ENCODE measurements at regions not wholly inside any gene's neighbourhood (a gene's known extent, or its start where the extent isn't known, plus 50 kb on each side); places are given as distances from the start of the nearest gene placed in this dataset.
"Not testable (repeated sequence)": the region's sequence is repeated elsewhere in the genome, so short reads cannot be mapped to it uniquely, and the experiment has no call there.

DNA sequence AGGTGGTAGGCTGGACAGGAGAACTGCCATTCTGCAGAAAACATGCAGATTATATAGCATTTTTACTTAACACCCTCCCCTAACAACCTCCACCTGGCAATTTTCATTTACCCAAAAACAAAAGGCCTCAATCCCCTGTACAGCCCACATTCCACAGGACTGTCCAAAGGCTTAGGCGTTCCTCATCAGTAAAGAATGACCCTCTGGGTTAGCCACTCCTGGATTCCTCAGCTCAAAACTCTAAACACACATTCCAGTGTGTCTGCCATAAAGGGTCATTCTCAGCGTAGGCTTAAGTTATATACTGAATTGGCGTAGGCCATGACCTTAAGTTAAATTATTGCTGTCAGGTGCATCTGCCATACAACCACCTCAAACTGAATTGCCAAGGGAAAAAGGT, 261.8 kb upstream of the CHAC2 start:
- DNase-seq (no peak), ATAC-seq (no peak)
- Mint-ChIP-seq H3K9me3 (peaks cover 0 to 4% (median 0%) of the 10 kb centered on the region in 9 donors), H3K27me3 (peaks cover 2 to 19% (median 5%) of the 10 kb centered on the region in 5 donors), H3K4me1 (no peaks in the 10 kb centered on the region), H3K4me3 (no peak overlapping the region), H3K36me3 (no peaks in the 10 kb centered on the region), H3K27ac (no peak overlapping the region)
- POLR2A ChIA-PET: no interaction called here

DNA sequence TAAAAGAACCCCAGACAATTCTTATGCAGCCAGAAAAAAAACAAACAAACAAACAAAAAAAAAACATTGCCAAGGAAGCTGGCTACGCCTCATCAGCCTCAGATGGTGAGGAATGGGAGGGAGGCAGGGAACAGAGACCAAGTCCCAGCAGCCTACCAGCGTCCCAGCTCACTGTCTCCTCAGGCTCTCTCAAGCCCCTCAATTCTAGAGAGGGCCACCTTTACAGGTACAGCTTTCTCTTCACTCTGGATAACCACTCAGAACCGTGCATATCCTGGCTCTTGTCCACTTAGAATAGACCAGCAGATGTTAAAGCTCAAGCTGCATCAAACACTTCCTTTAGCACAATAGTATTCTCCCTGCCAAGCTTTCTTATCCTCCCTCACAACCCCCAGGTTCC, 263.1 kb upstream of the CHAC2 start:
- POLR2A ChIA-PET: no interaction called here
- ATAC-seq (no peak), DNase-seq (no peak)
- Mint-ChIP-seq H3K4me3 (no peak overlapping the region), H3K9me3 (peaks cover 0 to 4% (median 0%) of the 10 kb centered on the region in 9 donors), H3K4me1 (no peaks in the 10 kb centered on the region), H3K36me3 (no peaks in the 10 kb centered on the region), H3K27me3 (peaks cover 3 to 19% (median 5%) of the 10 kb centered on the region in 5 donors), H3K27ac (no peak overlapping the region)

DNA sequence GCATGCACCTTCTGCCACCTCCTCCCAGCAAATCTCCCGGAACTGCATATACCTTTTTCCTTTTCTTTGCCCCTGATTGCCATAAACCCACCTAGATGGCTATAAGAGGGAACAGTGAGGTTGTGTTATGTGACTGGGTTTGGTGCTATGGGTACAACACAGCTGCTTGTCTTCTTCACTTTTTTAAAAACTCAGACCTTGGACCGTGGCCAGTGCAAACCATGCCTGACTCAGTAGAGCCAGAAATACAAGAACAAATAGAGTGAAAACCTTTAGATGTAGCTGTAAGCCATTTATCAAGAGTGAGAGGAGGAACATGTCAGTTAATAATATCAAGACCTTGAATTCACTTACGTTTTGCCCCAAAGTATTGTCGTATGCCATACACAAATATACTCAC, 267.4 kb upstream of the CHAC2 start:
- Mint-ChIP-seq H3K4me3 (no peak overlapping the region), H3K9me3 (no peaks in the 10 kb centered on the region), H3K27ac (no peak overlapping the region), H3K4me1 (no peaks in the 10 kb centered on the region), H3K27me3 (peaks cover 0 to 11% (median 4%) of the 10 kb centered on the region in 5 donors), H3K36me3 (no peaks in the 10 kb centered on the region)
- no peak for ATAC-seq
- DNase-seq: no peak
- POLR2A ChIA-PET: no interaction called here

DNA sequence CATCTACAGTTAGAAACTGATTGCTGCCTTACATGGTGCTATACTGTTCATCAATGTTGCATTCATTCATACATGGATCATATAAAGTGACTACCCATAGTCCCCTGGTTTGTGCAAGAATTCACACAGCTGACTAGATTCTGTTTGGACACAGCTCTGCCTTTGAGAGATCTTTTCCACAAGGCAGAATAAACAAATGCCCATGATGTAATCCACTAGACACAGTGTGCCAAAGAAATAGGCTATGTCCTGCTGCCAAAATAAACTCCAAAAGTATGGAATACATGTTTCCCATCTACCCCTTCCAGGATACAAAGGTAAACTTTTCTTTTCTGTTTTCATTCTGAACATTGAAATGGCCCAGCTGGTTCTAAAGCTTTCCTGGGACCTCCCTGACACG, 269.4 kb upstream of the CHAC2 start:
- Mint-ChIP-seq H3K9me3 (no peaks in the 10 kb centered on the region), H3K27ac (no peak overlapping the region), H3K27me3 (peaks cover 0 to 5% (median 2%) of the 10 kb centered on the region in 5 donors), H3K4me3 (no peak overlapping the region), H3K4me1 (no peaks in the 10 kb centered on the region), H3K36me3 (no peaks in the 10 kb centered on the region)
- ATAC-seq (no peak), DNase-seq (no peak)
- POLR2A ChIA-PET: no interaction called here

DNA sequence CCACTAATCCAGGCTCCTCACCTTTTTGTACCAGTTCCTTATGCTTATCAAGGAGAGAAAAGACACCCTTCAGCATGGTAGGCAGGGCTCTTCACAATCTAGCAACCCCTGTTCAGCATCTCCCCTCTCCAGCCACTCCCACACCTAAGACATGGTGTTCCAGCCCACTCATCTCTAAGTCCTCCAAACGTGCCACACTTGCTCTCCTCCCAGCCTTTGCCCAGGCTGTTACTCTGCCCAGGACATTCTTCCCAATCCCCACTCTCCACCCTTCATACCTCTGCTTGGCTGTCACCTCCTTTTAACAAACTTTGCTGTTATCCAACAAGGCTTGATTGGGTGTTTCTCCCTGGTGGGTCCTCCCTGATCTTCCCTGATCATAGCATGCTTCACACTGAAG, 270.6 kb upstream of the CHAC2 start:
- Mint-ChIP-seq H3K4me1 (no peaks in the 10 kb centered on the region), H3K9me3 (no peaks in the 10 kb centered on the region), H3K27ac (no peak overlapping the region), H3K27me3 (peaks cover 0 to 5% (median 2%) of the 10 kb centered on the region in 5 donors), H3K4me3 (no peak overlapping the region), H3K36me3 (no peaks in the 10 kb centered on the region)
- DNase-seq (no peak), ATAC-seq (no peak)
- POLR2A ChIA-PET: no interaction called here

DNA sequence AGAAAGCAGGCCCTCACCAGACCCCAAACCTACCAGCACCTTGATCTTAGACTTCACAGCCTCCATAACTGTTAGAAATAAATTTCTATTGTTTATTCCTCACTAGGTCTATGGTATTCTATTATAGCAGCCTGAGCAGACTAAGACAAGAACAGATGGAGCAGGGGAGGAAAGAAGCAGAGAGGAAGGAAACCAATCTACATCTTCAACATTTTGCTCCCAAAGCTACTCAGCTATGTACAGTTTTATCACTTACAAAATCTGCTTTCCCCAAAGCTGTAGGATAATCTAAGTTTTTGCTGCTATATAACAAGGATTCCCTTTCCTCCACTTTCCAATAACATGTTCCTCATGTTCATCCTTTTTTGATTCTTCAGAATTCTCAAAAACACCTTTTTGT, 274.4 kb upstream of the CHAC2 start:
- no peaks in the 10 kb centered on the region for H3K9me3 Mint-ChIP-seq
- DNase-seq (no peak), ATAC-seq (no peak)
- H3K27ac Mint-ChIP-seq: no peak overlapping the region
- H3K4me1 Mint-ChIP-seq: no peaks in the 10 kb centered on the region
- H3K4me3 Mint-ChIP-seq: no peak overlapping the region
- POLR2A ChIA-PET: no interaction called here
- H3K36me3 Mint-ChIP-seq: no peaks in the 10 kb centered on the region
- H3K27me3 Mint-ChIP-seq: peaks cover 0 to 10% (median 3%) of the 10 kb centered on the region in 5 donors

DNA sequence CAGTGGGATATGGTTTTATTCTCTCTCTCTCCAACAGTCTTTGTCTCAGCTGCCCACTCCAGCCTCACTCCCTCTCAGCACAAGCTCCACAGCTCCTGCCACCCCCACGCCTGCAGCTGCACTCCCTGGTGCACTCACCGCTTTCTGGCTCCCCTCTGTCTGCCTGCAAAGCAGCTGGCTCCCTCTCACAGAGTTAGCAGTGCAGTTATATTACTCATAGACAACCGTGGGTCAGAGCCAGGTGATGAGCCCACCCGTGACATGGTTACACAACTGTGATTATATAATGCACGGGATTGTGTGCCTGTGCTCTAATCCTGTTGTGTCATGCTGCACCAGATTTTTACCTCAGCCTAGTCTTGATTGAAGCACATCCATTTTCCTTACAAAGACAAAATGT, 276.9 kb upstream of the CHAC2 start:
- no peak for DNase-seq
- Mint-ChIP-seq H3K4me3 (no peak overlapping the region), H3K4me1 (no peaks in the 10 kb centered on the region), H3K9me3 (no peaks in the 10 kb centered on the region), H3K27me3 (peaks cover 0 to 10% (median 3%) of the 10 kb centered on the region in 5 donors), H3K36me3 (no peaks in the 10 kb centered on the region), H3K27ac (no peak overlapping the region)
- no peak for ATAC-seq
- POLR2A ChIA-PET: no interaction called here

DNA sequence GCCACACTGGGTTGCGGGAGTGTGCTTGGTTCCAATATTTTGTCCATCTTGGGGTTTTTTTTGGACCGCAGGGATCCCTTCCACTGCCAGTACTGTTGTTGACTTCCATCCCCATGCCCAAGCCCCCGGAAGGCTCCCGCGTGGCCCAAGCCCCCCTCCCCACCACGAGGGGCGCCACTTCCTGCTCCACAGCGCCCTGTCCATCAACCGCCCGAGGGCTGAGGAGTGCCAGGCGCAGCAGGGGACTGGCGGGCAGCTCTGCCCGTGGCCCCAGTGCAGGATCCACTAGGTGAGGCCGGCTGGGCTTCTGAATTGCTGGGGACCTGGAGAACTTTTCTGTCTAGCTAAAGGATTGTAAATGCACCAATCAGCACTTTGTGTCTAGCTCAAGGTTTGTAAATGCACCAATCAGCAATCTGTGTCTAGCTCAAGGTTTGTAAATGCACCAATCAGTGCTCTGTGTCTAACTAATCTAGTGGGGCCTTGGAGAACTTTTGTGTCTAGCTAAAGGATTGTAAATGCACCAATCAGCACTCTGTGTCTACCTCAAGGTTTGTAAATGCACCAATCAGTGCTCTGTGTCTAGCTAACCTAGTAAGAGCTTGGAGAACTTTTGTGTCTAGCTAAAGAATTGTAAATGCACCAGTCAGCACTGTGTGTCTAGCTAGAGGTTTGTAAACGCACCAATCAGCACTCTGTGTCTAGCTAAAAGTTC, 281.3 kb upstream of the CHAC2 start:
- POLR2A ChIA-PET: interaction anchor here (0.6 kb wide), 1 partner anchor 31 kb away, joined by 3 read pairs; no protein-coding TSS in a partner anchor
- H3K36me3 Mint-ChIP-seq, H3K27ac Mint-ChIP-seq, H3K4me1 Mint-ChIP-seq, DNase-seq, H3K9me3 Mint-ChIP-seq, H3K4me3 Mint-ChIP-seq, ATAC-seq: not testable (repeated sequence)
- peaks cover 3 to 19% (median 7%) of the 10 kb centered on the region in 5 donors for H3K27me3 Mint-ChIP-seq

DNA sequence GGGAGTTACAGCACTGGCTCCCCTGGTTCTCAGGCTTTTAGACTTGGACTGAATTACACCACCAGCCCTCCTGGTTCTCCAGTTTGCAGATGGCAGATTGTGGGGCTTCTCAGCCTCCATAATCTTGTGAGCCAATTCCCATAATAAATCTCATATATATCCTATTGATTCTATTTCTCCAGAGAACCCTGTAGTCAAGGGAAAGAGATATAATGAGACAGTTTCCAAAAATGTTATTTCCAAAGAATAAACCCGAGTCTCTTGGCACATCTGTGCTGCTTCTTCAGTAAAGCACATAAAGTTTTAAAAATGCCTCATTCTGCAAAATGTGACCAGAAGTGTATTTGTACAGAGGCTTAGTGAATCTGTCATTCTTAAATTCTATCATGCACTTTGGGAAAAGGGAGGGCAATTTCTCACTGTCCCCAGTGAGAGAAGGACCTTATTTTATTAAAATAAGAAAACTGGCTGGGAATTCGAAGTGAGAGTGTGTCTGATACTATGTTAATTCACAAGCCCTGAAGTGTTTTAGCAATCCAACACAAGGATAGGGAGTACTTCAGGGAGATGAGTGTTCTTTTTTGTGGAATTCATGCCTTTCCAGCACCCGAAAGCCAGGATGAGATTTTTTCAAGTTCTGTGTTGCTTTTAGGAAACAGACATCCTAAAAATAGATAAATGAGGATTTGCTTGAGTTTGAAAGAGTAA, 282.4 kb upstream of the CHAC2 start:
- ATAC-seq (no peak), DNase-seq (no peak)
- peaks cover 0 to 4% (median 0%) of the 10 kb centered on the region in 3 donors for H3K36me3 Mint-ChIP-seq
- no peaks in the 10 kb centered on the region for H3K4me1 Mint-ChIP-seq
- H3K9me3 Mint-ChIP-seq: peaks cover 0 to 9% (median 2%) of the 10 kb centered on the region in 9 donors
- no peak overlapping the region for H3K4me3 Mint-ChIP-seq
- POLR2A ChIA-PET: no interaction called here
- peaks cover 3 to 9% (median 4%) of the 10 kb centered on the region in 5 donors for H3K27me3 Mint-ChIP-seq
- no peak overlapping the region for H3K27ac Mint-ChIP-seq

DNA sequence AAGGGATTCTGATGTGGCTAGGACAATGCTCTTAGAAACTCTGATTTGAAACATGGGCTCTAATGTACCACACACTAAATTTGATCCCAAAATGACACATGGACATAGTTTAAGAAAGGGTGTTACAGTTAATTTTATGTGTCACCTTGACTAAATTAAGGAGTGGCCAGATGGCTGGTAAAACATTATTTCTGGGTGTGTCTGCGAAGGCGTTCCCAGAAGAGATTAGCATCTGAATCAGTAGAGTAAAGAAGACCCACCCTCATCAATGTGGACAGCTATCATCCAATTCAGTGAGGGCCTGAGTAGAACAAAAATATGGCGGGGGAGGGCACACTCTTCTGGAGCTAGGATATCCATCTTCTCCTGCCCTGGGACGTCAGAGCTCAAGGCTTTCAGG, 283.1 kb upstream of the CHAC2 start:
- Mint-ChIP-seq H3K9me3 (peaks cover 0 to 9% (median 2%) of the 10 kb centered on the region in 9 donors), H3K4me1 (no peaks in the 10 kb centered on the region), H3K36me3 (peaks cover 0 to 4% (median 0%) of the 10 kb centered on the region in 3 donors), H3K27ac (no peak overlapping the region), H3K27me3 (peaks cover 3 to 9% (median 4%) of the 10 kb centered on the region in 5 donors), H3K4me3 (no peak overlapping the region)
- POLR2A ChIA-PET: no interaction called here
- DNase-seq: no peak
- no peak for ATAC-seq

DNA sequence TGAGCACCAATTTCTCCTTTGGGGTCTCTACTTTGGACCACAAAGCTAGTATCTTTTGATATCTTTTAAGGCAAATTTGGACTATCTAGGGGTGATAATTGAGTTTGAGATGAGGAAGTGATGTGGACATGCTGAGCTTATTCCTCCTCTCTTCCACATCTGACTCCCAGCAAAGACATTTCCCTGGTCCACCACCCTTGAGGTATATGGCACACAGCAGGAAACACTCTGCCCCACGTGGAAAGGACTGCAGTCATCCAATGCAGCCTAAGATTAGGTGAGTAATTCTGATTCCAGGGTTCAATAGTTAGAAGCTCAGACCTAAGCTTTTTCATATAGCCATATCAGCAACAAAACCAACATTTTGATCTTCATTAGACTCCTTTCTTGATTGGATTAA, 290.1 kb upstream of the CHAC2 start:
- H3K4me3 Mint-ChIP-seq: no peak overlapping the region
- H3K27ac Mint-ChIP-seq: no peak overlapping the region
- no peak for DNase-seq
- ATAC-seq: no peak
- peaks cover 0 to 6% (median 2%) of the 10 kb centered on the region in 9 donors for H3K9me3 Mint-ChIP-seq
- POLR2A ChIA-PET: no interaction called here
- H3K4me1 Mint-ChIP-seq: no peaks in the 10 kb centered on the region
- H3K27me3 Mint-ChIP-seq: peaks cover 2 to 15% (median 4%) of the 10 kb centered on the region in 5 donors
- H3K36me3 Mint-ChIP-seq: peaks cover 0 to 3% (median 0%) of the 10 kb centered on the region in 3 donors

DNA sequence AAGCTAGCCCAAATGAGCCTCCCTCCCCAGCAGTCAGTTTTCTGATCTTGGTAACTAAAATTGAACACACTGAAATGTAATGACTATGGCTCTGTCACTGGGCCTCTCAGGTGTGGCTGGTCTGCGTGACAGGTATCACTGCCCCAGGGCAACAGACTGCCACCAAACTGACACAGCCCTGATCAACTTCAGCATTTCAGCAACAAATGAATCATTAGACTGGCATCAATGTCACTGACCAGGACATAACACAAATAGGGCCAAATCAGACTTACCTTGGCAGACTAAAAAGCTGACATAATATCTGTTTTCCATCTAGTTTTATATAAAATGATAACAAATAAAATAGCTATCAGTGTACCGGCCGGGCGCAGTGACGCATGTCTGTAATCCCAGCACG, 290.8 kb upstream of the CHAC2 start:
- ATAC-seq (no peak), DNase-seq (no peak)
- no peaks in the 10 kb centered on the region for H3K4me1 Mint-ChIP-seq
- no peak overlapping the region for H3K27ac Mint-ChIP-seq
- no peaks in the 10 kb centered on the region for H3K36me3 Mint-ChIP-seq
- H3K27me3 Mint-ChIP-seq: peaks cover 0 to 10% (median 2%) of the 10 kb centered on the region in 5 donors
- POLR2A ChIA-PET: no interaction called here
- H3K4me3 Mint-ChIP-seq: no peak overlapping the region
- peaks cover 0 to 2% (median 0%) of the 10 kb centered on the region in 9 donors for H3K9me3 Mint-ChIP-seq

DNA sequence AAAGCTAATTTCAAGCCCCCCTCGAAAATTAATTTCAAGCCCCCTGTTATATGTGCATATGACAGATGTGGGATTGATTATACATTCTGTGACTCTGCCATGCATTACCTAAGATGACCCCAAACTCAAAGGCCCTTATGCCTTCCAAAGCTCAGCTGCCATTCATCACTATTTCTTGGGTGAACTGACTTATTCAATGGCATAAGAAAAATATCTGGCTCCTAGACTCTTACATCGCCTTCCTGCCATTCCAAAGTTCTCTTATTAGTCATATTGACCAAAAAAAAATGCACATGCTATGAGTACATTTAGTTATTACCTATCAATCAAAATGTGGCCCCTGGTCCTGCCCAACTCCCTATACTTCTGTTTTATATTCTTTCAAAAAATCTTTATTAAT, 291.8 kb upstream of the CHAC2 start:
- POLR2A ChIA-PET: no interaction called here
- Mint-ChIP-seq H3K9me3 (peaks cover 0 to 7% (median 0%) of the 10 kb centered on the region in 9 donors), H3K36me3 (no peaks in the 10 kb centered on the region), H3K4me1 (no peaks in the 10 kb centered on the region), H3K4me3 (no peak overlapping the region), H3K27me3 (peaks cover 0 to 10% (median 3%) of the 10 kb centered on the region in 5 donors), H3K27ac (no peak overlapping the region)
- DNase-seq (no peak), ATAC-seq (no peak)

All from naive thymus-derived CD8-positive, alpha-beta T cell (primary cell).